ENCODE measurements at regions not wholly inside any gene's neighbourhood (a gene's known extent, or its start where the extent isn't known, plus 50 kb on each side); places are given as distances from the start of the nearest gene placed in this dataset.

DNA sequence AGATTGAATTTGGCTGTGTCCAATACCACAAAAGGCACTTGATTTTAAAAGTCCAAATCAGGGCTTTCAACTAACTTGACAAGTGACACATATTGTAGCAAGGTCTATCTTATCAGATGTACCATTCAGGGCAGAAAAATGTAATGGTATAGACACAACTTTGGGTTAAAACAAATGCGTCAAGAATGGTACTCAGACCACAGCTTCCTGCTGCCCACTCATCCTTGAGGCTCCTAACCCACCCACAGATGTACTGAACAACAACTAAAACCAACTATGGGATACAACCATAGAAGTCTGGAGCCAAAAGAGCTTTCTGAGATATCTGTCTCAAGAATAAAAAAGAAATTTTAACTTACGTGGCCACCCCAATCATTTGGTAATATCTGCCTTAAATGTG is 105.2 kb downstream of the RBM43 start:
- DNase-seq (ENCODE audit: low spot score), result no peak

DNA sequence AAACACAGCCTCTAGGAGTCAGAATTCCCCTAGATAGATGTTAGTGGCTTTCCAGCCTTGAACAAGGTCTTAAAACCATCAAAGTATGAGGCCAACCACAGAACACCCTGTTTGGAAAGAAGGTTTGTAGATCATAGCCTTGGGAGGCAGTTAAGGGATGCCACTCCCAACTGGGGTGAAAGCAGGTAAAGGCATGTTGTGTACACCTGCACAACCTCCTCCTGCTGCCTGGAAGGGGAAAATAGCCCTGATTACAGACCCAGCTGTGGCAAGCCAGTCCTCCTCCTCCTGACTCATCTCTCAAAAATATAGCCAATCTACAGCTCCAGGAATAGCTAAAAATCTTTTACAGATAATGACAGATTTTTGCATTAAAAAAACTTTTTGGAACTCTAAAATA is 108.1 kb downstream of the RBM43 start:
- DNase-seq (ENCODE audit: low spot score), result no peak

DNA sequence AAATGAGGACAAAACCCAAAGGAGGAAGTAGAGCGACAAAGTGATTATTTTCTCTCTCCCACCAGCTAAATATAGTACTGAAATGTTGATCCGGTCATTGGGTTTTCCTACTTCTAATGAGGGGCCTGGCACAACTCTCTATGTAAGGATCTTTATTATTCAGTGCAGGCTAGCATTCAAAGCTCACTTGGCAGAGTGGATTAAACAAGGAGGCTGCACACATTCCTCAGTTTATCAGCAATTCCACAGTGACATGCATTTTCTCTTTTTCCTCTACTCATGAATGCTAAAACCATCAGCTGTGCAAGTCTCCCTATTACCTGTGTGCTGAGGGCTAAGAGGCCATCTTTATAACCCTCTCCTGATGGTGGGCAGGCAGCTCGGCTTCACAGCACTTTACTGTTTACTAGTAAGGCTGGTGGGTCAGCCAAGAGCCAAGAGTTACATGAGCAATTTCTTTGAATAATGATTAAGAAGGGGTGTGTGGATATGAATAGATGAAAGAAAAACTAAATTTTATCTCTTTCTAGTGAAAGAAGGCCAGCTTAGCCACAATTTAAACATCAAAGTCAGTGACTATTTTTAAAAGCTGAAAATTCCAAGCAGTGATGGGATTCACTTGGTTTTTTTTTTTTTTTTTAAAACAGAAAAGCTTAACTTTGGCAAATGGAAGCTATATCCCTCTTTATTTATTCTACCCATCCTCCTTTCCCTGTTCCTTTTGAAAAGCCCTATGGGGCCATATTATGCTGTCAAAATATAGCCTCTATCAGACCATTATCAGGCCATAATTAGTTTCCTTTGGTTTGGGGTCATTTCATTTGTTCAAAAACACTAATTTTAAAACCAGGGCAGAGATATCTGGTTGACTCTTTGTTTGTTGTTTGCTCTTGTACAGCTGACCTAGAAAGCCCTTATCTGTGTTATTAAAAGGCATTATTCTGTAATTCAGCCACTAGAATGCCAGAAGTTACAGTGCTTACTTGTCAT is 111.0 kb downstream of the RBM43 start:
- no peak for DNase-seq (ENCODE audit: low spot score)

DNA sequence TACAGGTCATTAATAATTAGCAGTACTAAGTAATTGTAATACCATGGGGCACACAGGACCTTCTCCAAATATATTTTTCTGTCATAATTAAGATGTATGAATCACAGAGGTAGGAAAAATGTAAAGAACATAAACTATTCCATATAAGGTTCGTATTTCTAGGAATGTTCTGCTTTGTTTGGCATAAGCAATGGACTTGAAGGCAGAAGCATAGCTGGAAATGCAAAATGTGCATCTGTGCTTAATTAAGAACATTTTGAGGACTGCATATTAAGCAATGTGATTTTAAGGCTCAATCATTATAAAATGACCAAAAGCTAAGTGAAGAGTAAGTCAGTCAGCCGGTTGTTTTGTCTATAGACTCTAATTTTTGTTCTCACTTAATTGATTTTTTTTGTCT is 123.2 kb downstream of the RBM43 start:
- no peak for DNase-seq (ENCODE audit: low spot score)

DNA sequence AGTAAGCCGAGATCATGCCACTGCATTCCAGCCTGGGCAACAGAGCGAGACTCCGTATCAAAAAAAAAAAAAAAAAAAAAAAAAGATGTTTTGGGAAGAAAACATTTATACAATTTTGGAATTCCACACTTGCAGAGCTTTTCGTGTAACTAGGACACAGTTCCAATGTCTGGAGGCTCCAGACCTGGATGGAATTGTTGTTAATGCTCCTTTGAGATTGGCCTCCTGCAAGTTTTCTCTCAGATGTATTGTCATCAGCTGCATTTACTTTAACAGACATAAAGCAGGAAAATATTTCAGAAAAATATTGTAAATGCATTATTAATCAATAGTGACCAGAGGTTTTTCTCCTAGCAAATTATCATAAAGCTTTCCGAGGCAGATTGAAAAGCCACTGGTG is 124.1 kb downstream of the RBM43 start:
- DNase-seq (ENCODE audit: low spot score), result no peak

DNA sequence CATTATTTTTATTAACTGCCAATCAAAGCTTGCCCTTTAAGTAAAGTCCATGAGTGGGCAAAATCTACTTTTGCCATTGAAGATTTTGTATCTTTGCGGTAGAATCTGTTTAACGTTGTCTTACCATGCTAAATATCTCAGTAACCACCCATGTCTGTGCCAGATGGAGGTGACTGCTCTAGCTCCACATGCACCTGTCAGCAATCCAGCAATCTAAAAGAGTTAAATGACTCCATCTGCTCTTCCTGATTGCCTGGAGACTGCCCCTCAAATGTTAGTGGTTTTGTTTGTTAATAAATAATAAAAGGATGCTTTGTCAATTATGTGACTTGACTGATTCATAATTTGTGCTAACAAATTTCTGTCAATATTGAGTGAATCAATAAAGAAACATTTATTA is 141.7 kb downstream of the RBM43 start:
- no peak for DNase-seq (ENCODE audit: low spot score)

DNA sequence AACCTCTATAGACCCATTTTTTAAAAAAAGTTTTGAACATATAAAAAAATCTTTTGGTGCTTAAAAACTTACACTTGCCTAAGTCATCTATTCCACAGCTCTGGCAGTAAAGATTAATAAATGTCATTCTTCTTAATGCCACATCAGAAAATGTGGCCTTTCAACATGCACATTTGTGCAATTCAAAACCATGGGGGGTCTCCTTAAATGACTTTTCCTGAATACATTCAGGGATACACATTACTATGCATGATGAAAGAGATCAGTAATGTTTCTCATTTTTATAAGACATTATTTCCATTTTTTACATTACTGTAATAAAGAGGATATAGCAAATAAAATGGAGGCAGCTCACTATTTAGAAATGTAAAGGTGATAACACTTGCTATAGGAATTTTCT is 142.3 kb downstream of the RBM43 start:
- no peak for DNase-seq (ENCODE audit: low spot score)

DNA sequence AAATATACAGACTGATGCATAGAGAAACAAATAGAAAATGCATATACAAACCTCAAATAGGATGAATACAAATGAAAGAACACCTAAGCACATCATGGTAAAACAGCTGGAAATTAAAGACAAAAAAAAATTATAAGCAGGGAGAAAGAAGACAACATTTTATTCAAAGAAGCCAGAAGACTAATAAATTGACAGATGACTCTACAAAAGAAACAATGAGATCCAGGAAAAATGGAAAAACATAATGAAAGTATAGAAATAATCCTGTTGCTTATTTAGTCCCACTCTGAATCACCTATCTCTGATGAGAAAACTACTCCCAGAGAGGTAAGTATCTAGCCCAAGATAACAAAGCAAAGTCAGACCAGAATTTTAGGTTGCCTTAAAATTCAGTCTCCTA is 143.4 kb downstream of the RBM43 start:
- no peak for DNase-seq (ENCODE audit: low spot score)

DNA sequence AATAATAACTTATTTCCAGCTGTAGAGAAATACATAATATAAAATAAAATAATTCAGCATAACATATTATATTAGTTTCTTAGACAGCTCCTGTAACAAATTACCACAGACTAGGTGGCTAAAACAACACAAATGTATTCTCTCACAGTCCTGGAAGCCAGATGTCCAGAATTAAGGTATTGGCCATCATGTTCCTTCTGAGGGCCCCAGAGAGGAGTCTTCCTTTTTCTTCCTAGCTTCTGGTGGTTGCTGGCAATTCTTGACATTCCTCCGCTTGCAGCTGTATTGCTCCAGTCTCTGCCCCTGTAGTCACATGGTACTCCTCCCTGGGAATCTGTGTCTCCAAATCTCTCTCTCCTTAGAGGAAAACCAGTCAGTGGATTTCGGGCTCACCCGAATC is 146.8 kb downstream of the RBM43 start:
- DNase-seq (ENCODE audit: low spot score), result no peak

DNA sequence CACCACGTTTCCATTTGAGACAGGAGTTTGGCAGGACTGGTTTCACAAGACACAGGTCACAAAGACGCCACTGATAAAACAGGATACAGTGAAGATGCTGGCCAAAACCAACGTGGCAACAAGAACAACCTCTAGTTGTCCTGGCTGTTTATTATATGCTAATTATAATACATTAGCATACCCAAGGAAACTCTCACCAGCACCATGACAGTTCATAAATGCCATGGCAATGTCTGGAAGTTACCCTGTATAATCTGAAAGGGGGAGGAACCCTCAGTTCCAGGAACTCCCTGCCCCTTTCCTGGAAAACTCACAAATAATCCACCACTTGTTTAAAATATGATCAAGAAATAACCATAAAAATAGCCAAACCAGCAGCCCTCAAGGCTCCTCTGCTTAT is 148.3 kb downstream of the RBM43 start:
- DNase-seq (ENCODE audit: low spot score), result no peak

DNA sequence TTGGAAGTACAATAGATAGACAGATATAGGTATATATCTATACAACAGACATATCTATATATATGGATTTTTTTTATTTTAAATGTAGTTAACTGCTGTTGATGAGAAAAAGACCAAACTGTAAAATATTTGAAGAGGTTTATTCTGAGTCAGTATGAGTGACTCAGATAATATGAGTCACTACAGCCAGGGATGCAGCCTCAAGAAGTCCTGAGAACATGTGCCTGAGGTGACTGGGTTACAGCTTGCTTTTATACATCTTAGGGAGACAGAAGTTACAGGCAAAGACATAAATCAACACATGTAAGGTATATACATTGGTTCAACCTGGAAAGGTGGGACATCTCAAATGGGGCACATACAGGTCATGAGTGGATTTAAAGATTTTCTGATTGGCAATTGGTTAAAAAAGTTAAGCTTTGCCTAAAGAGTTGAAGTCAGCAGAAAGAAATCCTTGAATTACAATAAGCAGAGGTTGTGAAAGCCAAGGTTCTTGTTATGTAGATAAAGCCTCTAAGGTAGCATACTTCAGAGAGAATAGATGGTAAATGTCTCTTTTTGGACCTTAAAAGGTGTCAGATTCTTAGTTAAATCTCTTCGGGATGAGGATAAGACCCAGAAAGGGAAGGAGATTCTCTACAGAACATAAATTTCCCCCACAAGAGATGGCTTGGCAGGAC is 149.9 kb downstream of the RBM43 start:
- DNase-seq (ENCODE audit: low spot score), result peak; percentile 6

DNA sequence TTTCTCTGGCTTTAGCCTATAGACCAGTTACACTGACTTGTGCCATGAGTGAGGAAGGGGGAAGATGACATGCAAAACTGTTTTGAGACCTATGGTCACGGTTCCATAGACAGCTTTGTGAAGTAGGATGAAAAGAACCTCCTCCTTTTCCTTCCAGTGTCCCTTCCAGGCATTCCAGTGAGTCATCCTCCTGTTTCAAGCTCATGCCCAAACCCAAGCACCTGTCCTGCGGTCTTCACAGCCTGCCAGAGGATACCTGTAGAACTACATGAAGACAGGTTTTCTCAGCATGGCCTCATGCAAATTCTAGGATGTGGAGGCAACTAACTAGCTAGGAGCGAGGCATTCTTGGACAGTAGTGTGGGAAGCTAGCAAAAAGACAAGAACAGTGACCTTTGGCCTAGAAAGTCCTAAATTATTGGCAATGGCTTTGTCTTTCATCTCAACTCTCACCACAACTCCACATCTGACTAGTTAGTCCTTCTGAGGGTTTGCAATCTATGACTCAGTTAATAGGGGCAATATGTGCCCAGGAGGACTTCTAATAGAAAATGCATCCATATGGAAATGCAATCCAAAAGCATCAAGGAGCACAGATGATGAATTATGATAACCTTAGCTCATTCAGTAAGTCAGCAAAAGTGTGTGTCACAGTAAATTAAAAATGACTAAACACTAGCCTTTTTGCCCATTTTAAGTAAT is 154.7 kb downstream of the RBM43 start:
- no peak for DNase-seq (ENCODE audit: low spot score)

DNA sequence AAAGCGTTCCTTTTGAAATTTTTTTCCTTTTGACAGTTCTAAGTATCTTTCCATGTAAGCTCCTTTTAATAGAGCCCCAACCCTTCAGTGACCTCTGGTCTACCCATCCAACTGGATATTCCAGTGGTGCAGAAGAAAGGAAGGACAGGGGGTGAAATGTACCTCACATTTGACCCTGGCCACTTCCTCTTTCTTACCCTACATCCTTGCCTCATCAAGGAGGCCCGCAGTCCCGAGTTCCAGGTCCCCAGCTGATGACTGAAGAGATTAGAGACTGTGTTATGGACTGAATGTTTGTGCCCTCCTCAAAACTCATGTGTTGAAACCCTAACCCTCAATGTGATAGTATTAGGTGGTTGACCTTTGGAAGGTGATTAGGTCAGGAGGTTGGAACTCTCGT is 158.1 kb downstream of the RBM43 start:
- no peak for DNase-seq (ENCODE audit: low spot score)

DNA sequence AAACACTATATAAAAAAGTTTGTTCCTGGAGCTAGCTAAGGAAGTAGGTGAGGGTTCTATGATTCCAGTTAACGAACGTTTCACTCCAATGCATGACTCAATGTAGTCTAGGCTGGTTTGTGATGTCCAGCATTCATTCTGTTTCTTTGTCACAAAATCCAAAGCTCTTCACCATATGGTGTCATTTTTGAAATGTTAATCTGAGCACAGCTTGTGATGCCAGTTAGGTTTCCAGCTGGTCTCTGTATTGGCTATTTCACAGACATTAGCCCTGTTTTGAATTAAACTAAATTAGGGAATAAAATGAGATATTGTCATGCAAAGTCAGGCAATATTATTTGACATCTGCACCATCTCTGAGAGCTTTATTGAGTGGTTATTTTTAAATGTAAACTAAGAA is 159.4 kb downstream of the RBM43 start:
- no peak for DNase-seq (ENCODE audit: low spot score)

DNA sequence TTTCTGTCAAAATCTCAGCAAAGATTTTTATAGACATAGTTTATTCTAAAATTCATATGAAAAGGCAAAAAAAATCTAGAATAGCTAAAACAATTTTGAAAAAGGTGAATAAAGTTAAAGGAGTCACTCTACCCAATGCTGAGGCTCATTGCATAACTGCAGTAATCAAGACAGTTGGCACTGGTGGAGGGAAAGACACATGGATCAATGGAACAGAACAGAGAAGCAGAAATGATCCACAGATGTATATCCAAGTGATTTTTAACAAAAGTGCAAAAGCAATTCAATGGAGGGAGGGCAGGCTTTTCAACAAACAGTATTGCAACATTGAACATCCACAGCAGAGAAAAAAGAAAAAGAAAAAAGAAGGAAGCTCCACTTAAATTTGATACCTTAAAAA is 162.8 kb downstream of the RBM43 start:
- DNase-seq (ENCODE audit: low spot score), result no peak

DNA sequence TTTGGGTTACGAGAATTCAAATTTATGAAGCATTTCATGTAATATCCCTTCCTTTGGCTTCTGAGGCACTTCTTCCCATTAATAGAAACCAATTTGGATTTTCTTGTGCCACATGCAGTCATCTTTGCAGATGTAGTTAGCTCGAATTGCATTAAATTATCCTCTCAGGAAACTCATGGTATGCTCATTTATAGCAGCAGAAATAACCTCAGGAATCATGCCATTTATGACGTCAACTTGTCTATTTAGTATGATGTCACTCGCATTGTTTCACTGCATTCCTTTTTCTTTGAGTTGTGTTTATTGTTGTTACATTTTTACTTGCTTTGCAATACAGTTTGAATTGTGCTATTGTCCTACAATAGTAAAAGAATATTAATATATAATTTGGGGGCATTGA is 163.8 kb downstream of the RBM43 start:
- no peak for DNase-seq (ENCODE audit: low spot score)

DNA sequence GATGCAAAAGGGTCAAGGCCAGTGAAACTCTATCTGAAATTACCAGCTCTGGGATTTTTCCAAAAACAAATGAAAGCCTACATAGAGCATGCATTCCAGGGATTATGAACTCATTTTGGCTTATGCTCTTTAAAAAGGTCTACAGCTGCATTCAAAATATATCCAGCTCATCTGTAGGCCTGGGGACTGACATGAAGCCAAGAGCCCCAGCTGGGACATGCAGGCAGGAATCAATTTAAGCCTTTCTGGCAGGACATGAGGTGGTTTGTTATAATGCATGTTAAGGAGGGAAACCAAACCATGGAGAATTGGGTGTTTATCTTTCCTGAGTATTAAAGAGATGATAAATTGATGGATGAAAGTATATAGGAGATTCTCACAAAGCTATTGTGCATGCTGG is 164.5 kb downstream of the RBM43 start:
- DNase-seq (ENCODE audit: low spot score), result no peak

DNA sequence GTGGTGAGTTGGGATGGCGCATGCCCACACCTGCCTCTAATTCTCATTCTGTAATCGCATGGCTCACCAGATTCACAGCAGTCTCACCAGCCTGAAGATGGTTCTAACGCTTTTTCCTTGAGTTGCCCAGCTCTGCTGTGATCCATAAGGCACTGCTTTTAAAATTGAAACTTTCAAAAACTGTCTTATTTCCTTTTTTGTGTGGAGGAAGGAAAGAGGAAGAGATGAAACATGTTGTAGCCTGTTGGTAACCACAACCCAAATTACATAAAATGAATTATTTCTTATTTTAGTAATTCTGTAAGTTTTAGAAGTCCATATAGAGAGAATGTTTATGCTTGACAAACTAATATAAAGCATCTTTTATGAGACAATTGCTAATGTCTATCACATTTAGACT is 165.4 kb downstream of the RBM43 start:
- no peak for DNase-seq (ENCODE audit: low spot score)

DNA sequence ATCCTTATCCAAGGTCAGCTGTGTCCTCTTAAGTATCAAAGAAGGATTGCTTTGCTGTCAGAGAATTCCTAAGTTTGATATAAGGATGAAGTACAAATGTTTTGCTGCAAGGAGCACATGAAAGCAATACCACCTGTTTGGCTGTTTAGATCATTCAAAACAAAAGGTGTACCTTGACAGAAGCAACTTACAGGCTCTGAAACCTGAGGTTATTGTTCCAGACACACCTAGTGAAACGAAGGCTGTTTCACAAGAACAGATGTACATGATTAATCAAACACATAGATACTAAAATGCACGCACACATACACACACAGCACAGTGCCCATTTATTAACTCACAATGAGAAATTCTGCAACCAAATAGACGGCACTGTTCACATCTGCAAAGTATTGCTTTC is 166.2 kb downstream of the RBM43 start:
- no peak for DNase-seq (ENCODE audit: low spot score)

DNA sequence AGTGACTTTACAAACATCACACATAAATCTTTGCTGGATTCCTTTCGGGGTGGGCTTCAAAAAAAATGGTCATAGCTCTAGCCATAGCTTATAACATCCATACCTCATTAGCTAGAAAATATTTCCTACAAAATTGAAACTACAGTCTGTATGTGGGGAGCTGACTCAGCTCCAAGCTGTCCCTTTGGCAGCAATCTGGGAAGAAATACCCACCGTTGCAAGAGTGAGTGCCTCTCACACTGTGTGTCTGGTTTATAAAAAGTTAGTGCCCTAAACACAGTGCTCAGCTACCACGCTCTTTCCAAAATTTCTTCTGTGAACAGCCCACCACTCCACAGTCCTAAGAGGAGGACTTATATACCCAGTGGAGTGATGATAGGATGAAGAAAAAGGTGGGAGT is 170.1 kb downstream of the RBM43 start:
- no peak for DNase-seq (ENCODE audit: low spot score)

DNA sequence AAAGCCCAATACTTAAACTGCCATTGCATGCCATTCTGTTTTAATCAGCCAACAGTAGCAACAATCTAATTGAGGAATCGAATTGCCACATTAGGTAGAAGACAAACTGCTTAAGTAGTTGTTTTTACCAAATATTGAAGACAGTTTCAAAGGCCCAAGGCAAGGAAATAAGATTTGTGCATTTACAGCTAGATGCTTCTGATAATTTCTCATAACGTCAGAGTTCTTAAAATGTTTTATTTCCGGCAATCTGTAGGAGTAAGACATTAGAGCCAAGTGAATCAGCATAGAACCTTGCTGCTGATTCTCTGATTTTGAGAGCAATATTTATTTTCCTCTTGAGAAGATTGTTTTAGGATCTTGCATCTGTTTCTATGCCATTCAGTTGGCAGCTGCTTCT is 174.3 kb downstream of the RBM43 start:
- no peak for DNase-seq (ENCODE audit: low spot score)

DNA sequence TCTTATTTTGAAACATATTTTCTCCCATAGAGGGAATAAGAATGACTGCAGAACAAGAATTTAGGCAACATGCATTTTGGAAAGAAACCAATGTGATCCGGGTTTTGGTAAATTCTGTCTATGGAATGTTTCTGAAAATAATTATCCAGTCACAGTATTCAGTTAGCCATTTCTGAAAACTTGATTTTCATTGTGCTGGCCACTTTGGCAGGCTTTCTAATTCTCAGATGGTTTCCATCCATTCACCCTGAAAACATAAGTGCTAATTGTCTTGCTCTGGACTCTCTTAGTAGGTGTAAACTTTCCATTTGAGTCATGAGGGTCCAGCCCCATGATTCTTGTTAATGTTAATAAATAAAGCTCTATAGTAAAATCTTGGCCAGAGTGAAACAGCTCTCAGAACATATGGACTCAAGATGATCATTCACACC is 176.5 kb downstream of the RBM43 start:
- no peak for DNase-seq (ENCODE audit: low spot score)

Data from COLO829 (cell line).